ENCODE measurements at regions not wholly inside any gene's neighbourhood (a gene's known extent, or its start where the extent isn't known, plus 50 kb on each side); places are given as distances from the start of the nearest gene placed in this dataset.

DNA sequence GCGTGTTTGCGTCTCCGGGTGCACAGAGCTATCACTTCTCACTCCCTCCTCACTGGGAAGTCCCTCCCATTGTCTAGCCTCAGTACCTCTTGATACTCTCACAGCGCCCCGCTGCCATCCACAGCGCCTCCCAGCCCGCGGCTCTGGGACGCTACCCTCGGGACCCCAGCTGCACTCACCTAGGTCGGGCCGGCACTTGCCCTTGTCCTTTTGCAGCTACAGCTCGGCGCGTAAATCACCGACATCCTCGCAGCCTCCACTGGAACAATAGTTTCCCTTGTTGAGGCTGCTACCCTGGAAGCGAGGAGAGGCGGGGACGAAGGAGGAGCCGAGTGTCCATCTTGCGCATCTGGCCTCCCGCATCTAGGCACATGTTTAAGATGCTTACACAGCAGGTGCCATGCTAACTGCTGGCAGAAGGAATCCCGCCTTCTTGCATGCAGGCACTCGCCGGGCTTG, 269.5 kb upstream of the HSFY2 start:
- TF ChIP-seq ZNF274 (IDR thresholded peaks at IDR 0.05; ENCODE audit: low read depth, low read length) (no peak), SUZ12 (IDR thresholded peaks at IDR 0.05; ENCODE audit: extremely low read depth, insufficient read depth, insufficient read length) (no peak), YY1 (IDR thresholded peaks at IDR 0.05; ENCODE audit: insufficient read depth, insufficient read length) (no peak)
